Heart right ventricle (tissue), 16 donors: ENCODE measurements at regions not wholly inside any gene's neighbourhood (a gene's known extent, or its start where the extent isn't known, plus 50 kb on each side); places are given as distances from the start of the nearest gene placed in this dataset.

Experiments
- ATAC-seq, 8 donors: fragments of 200-7000 bp; cut with Tn5 transposase; one replicate each; pipeline ENCODE4 v1.9.1; 2020; ENCODE audit warnings: mild to moderate bottlenecking in 8 of 8, moderate library complexity in 8 of 8, moderate number of reproducible peaks in 1 of 8
- DNase-seq, 2 donors: peaks; one replicate each; pipeline ENCODE4 v3.0.0-alpha.2; 2020
- H3K27ac ChIP-seq, 10 donors: fragments of 200-600 bp; sonication (generic) in 2 of 10; one replicate each; pipeline versions ENCODE4 v1.5.0 to v1.8.0; 2020 to 2022; ENCODE audit warnings: mild to moderate bottlenecking in 3 of 10
- H3K27me3 ChIP-seq, 7 donors: fragments of 200-600 bp; one replicate each; pipeline ENCODE4 v1.8.0; 2021 to 2022; ENCODE audit warnings: mild to moderate bottlenecking in 2 of 7
- H3K36me3 ChIP-seq, 9 donors: fragments of 200-600 bp; sonication (generic) in 1 of 9; one replicate each; pipeline versions ENCODE4 v1.5.0 to v1.8.0; 2020 to 2022; ENCODE audit warnings: mild to moderate bottlenecking in 2 of 9
- H3K4me1 ChIP-seq, 9 donors: fragments of 200-600 bp; sonication (generic) in 1 of 9; one replicate each; pipeline versions ENCODE4 v1.5.0 to v1.8.0; 2020 to 2022; ENCODE audit warnings: mild to moderate bottlenecking in 4 of 9
- H3K4me3 ChIP-seq, 10 donors: fragments of 200-600 bp; sonication (generic) in 2 of 10; one replicate each; pipeline versions ENCODE4 v1.5.0 to v1.8.0; 2020 to 2022; ENCODE audit warnings: mild to moderate bottlenecking in 7 of 10, moderate library complexity in 2 of 10
- H3K9me3 ChIP-seq, 11 donors: fragments of 200-600 bp in 10 of 11; sonication (generic) in 2 of 11; one replicate each; pipeline versions ENCODE4 v1.5.0 to v1.8.0; 2013 to 2022; ENCODE audit warnings: mild to moderate bottlenecking in 2 of 11, control low read depth in 1 of 11, moderate library complexity in 1 of 11
- WGBS, 2 donors: extraction: QIAGEN DNeasy Blood & Tissue Kit; methylation state at CpG; one replicate each; pipeline ENCODE4 v1.1.7; 2013; ENCODE audit warnings: inconsistent platforms in 1 of 2; 5-methylcytosine and 5-hydroxymethylcytosine counted together
- intact Hi-C, 10 donors: fragments of 100-400 bp; cut with DNase I; formaldehyde crosslinking; loops; one replicate each; pipeline versions ENCODE4 v1.11.1 to v1.14.2; 2022
- TF ChIP-seq, protein P1 (sequence below), 9 donors: fragments of 200-600 bp; sonication (generic) in 2 of 9; IDR thresholded peaks; one replicate each; pipeline versions ENCODE4 v1.5.0 to v1.8.0; 2021 to 2022; ENCODE audit warnings: antibody characterized with exemption in 9 of 9, mild to moderate bottlenecking in 5 of 9, moderate library complexity in 1 of 9
- donor health status: Arrhythmogenic right ventricular cardiomyopathy.
- donor health status: ischemic (EF 13 %, LVEDD 7.1; RV severe dilation, severe dysfunction).
- donor health status: healthy with polysubstance abuse.
- donor health status: DM: no; HTN: yes; CAD: no.
- donor health status: DM: no; HTN: no; CAD: no.
- donor health status: ischemic (EF 25% LVEDD 6.9; RV normal size, moderate dysfunction).
- donor health status: ischemic (EF 25% LVEDD 5.7; RV mildly dilated, moderate dysfunction).
- donor health status: healthy.
- donor health status: DM: yes; HTN: yes; CAD: no.
- donor health status: Ischemic cardiomyopathy.
- donor health status: ischemic (EF 35%, LVEDD 5.7; RV mildly dilated, moderate dysfunction).
- donor health status: nonischemic (EF 11% LVEDD 7.7; RV severe dilation, severe dysfunction).
- donor health status: DM: yes; HTN: yes; CAD: no.
- donor health status: PGD.
- donor health status: ischemic (EF 29% LVEDD 5.4; RV normal size, mild dysfunction).
- donor health status: nonischemic (EF 23%, LVEDD 6.1; RV moderate dilation, normal function).

- H3K36me3 ChIP-seq: no peaks in the 10 kb centered on the region
- intact Hi-C loops: no loop called here
- no peak overlapping the region for H3K27ac ChIP-seq
- no peak for DNase-seq
- H3K4me1 ChIP-seq: no peaks in the 10 kb centered on the region
- TF ChIP-seq, protein P1, sequence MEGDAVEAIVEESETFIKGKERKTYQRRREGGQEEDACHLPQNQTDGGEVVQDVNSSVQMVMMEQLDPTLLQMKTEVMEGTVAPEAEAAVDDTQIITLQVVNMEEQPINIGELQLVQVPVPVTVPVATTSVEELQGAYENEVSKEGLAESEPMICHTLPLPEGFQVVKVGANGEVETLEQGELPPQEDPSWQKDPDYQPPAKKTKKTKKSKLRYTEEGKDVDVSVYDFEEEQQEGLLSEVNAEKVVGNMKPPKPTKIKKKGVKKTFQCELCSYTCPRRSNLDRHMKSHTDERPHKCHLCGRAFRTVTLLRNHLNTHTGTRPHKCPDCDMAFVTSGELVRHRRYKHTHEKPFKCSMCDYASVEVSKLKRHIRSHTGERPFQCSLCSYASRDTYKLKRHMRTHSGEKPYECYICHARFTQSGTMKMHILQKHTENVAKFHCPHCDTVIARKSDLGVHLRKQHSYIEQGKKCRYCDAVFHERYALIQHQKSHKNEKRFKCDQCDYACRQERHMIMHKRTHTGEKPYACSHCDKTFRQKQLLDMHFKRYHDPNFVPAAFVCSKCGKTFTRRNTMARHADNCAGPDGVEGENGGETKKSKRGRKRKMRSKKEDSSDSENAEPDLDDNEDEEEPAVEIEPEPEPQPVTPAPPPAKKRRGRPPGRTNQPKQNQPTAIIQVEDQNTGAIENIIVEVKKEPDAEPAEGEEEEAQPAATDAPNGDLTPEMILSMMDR (IDR thresholded peaks at IDR 0.05): no peak
- H3K9me3 ChIP-seq: peaks cover 0 to 22% (median 8%) of the 10 kb centered on the region in 11 donors
- no peak for ATAC-seq
- WGBS, 2 donors: 90 to 99% methylated on average over 2 of the region's 2 CpGs
- H3K4me3 ChIP-seq: no peak overlapping the region
- no peaks in the 10 kb centered on the region for H3K27me3 ChIP-seq
Observed at GRCh38 chr3:36011791-36012190, 368.5 kb upstream of the STAC start.

- H3K27me3 ChIP-seq: no peaks in the 10 kb centered on the region
- no peak overlapping the region for H3K27ac ChIP-seq
- no peak overlapping the region for H3K4me3 ChIP-seq
- 66 to 67% methylated on average over 1 of the region's 1 CpG for WGBS, 2 donors
- intact Hi-C loops: no loop called here
- TF ChIP-seq, protein P1 (IDR thresholded peaks at IDR 0.05): no peak
- H3K9me3 ChIP-seq: peaks cover 0 to 14% (median 2%) of the 10 kb centered on the region in 11 donors
- no peak for ATAC-seq
- DNase-seq: no peak
- H3K36me3 ChIP-seq: no peaks in the 10 kb centered on the region
- H3K4me1 ChIP-seq: no peaks in the 10 kb centered on the region
Observed at GRCh38 chr3:36013425-36013824, 366.9 kb upstream of the STAC start.

- H3K4me3 ChIP-seq: no peak overlapping the region
- intact Hi-C loops: no loop called here
- 75 to 78% methylated on average over 3 of the region's 3 CpGs for WGBS, 2 donors
- H3K36me3 ChIP-seq: no peaks in the 10 kb centered on the region
- no peak overlapping the region for H3K27ac ChIP-seq
- TF ChIP-seq, protein P1 (IDR thresholded peaks at IDR 0.05): no peak
- no peak for ATAC-seq
- no peaks in the 10 kb centered on the region for H3K27me3 ChIP-seq
- no peaks in the 10 kb centered on the region for H3K4me1 ChIP-seq
- peaks cover 0 to 19% (median 0%) of the 10 kb centered on the region in 11 donors for H3K9me3 ChIP-seq
- DNase-seq: no peak
Observed at GRCh38 chr3:36025232-36025631, 355.1 kb upstream of the STAC start.

- no peak overlapping the region for H3K4me3 ChIP-seq
- H3K27me3 ChIP-seq: no peaks in the 10 kb centered on the region
- H3K4me1 ChIP-seq: no peaks in the 10 kb centered on the region
- WGBS, 2 donors: 79 to 83% methylated on average over 6 of the region's 6 CpGs
- DNase-seq (no peak), ATAC-seq (no peak)
- intact Hi-C loops: no loop called here
- H3K9me3 ChIP-seq: peaks cover 0 to 32% (median 19%) of the 10 kb centered on the region in 11 donors
- TF ChIP-seq, protein P1 (IDR thresholded peaks at IDR 0.05): no peak
- H3K27ac ChIP-seq: no peak overlapping the region
- H3K36me3 ChIP-seq: no peaks in the 10 kb centered on the region
Observed at GRCh38 chr3:36032180-36033047, 347.9 kb upstream of the STAC start.
